Fibroblast of lung (primary cell): ENCODE measurements at regions not wholly inside any gene's neighbourhood (a gene's known extent, or its start where the extent isn't known, plus 50 kb on each side); places are given as distances from the start of the nearest gene placed in this dataset.

Source experiments
- EZH2 ChIP-seq: IDR thresholded peaks from 2 replicates; pipeline ENCODE4 v1.5.1; 2012; ENCODE audit warnings: low read length, control low read depth, mild to moderate bottlenecking; ENCODE audit errors: missing control alignments
- TF ChIP-seq, protein P1 (sequence below), 2 donors: IDR thresholded peaks in 1 of 2; conservative IDR thresholded peaks in 1 of 2; 1 replicate in 1 of 2; 2 replicates in 1 of 2; pipeline ENCODE4 v1.5.1; 2011 to 2012; ENCODE audit warnings: low read length in 2 of 2, control low read depth in 1 of 2, inconsistent platforms in 1 of 2, low read depth in 1 of 2, mild to moderate bottlenecking in 1 of 2

GRCh38 chr6:140253096-140253495, 878.6 kb upstream of the CITED2 start:
- TF ChIP-seq, protein P1, sequence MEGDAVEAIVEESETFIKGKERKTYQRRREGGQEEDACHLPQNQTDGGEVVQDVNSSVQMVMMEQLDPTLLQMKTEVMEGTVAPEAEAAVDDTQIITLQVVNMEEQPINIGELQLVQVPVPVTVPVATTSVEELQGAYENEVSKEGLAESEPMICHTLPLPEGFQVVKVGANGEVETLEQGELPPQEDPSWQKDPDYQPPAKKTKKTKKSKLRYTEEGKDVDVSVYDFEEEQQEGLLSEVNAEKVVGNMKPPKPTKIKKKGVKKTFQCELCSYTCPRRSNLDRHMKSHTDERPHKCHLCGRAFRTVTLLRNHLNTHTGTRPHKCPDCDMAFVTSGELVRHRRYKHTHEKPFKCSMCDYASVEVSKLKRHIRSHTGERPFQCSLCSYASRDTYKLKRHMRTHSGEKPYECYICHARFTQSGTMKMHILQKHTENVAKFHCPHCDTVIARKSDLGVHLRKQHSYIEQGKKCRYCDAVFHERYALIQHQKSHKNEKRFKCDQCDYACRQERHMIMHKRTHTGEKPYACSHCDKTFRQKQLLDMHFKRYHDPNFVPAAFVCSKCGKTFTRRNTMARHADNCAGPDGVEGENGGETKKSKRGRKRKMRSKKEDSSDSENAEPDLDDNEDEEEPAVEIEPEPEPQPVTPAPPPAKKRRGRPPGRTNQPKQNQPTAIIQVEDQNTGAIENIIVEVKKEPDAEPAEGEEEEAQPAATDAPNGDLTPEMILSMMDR (conservative IDR thresholded peaks at IDR 0.05 in 1 of 2, IDR thresholded peaks at IDR 0.05 in 1 of 2; ENCODE audit: low read depth in 1 of 2, low read length in 2 of 2): no peak
- no peak for TF ChIP-seq EZH2
